ENCODE measurements at regions not wholly inside any gene's neighbourhood (a gene's known extent, or its start where the extent isn't known, plus 50 kb on each side); places are given as distances from the start of the nearest gene placed in this dataset.

DNA sequence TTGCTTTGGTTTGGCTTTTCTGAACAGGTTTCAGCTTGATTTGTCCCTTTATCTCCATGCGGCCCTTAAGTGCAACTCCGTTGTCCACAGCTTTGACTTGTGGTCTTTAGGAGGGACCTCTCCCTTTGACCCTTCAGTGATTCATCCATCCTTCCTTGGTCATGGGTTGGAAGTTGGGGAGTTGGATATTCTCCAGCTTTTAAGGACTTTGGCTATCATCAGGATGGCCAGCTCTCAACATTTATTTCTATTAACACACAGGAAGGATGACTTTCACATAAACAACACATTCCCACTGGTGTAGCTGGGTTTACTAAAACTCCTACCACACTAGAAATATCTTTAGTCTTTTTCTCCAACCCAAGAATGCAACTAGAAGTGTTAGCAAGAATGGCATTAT lies 50.9 kb upstream of the E2F7 start:
- TF ChIP-seq GATA2 (IDR thresholded peaks at IDR 0.05; ENCODE audit: low read depth, low read length) (no peak), GATA3 (IDR thresholded peaks at IDR 0.05; ENCODE audit: low read depth, low read length) (no peak)

Measured in SH-SY5Y (cell line).